ENCODE measurements at regions not wholly inside any gene's neighbourhood (a gene's known extent, or its start where the extent isn't known, plus 50 kb on each side); places are given as distances from the start of the nearest gene placed in this dataset.

GRCh38 chr5:143593723-143594122, 190.2 kb upstream of the NR3C1 start (continued):
- TF ChIP-seq ZNF277 (CRISPR knock-in tag; IDR thresholded peaks at IDR 0.05; ENCODE audit: borderline replicate concordance) (no peak), ERF (CRISPR knock-in tag; IDR thresholded peaks at IDR 0.05) (no peak), ARID4B (CRISPR knock-in tag; IDR thresholded peaks at IDR 0.05) (no peak), CBFA2T3 (IDR thresholded peaks at IDR 0.05) (no peak), NR0B1 (IDR thresholded peaks at IDR 0.05; ENCODE audit: partially characterized antibody) (no peak), MYBL2 (IDR thresholded peaks at IDR 0.05; ENCODE audit: low read depth) (no peak), MYBL2 (CRISPR knock-in tag; IDR thresholded peaks at IDR 0.05; ENCODE audit: borderline replicate concordance) (no peak), CBX1 (IDR thresholded peaks at IDR 0.05; ENCODE audit: low read depth) (no peak), HNRNPK (IDR thresholded peaks at IDR 0.05; ENCODE audit: low read depth, low read length, poor library complexity, severe bottlenecking) (no peak), THRB (CRISPR knock-in tag; conservative IDR thresholded peaks at IDR 0.05) (no peak)

All from K562 (cell line).